SK-N-SH (cell line): ENCODE measurements at regions not wholly inside any gene's neighbourhood (a gene's known extent, or its start where the extent isn't known, plus 50 kb on each side); places are given as distances from the start of the nearest gene placed in this dataset.

Experiments
- CTCF ChIA-PET: fragments of 300-600, 350-600 bp; formaldehyde crosslinking; extraction: SDS; loops from one replicate; lab custom pipeline; 2021; lab: Yijun Ruan, JAX
- POLR2A ChIA-PET: fragments of 350-600 bp; sonication (Branson Sonifier 250); formaldehyde crosslinking; extraction: SDS; loops from one replicate; lab custom pipeline; 2020; ENCODE audit warnings: antibody characterized with exemption, inconsistent platforms; lab: Yijun Ruan, JAX
- DNase-seq: peaks from one replicate; pipeline ENCODE4 v3.0.0; 2012
- H2AFZ ChIP-seq: fragments of 200-600 bp; sonication (generic); 2 replicates; pipeline ENCODE4 v1.8.1; 2016; ENCODE audit warnings: antibody characterized with exemption, mild to moderate bottlenecking, low read depth
- H3F3A ChIP-seq: fragments of 200-600 bp; sonication (generic); replicated peaks from 2 replicates; pipeline ENCODE3; 2016; ENCODE audit warnings: antibody characterized with exemption, mild to moderate bottlenecking; ENCODE audit not compliant: insufficient read depth
- H3K27ac ChIP-seq, 2 experiments: fragments of 200-500 bp in 1 of 2; fragments of 200-600 bp in 1 of 2; sonication (Bioruptor generic) in 1 of 2; sonication (generic), shearing (Covaris generic) in 1 of 2; 2 replicates each; pipeline versions ENCODE4 v1.5.1 to v1.6.1; 2014 to 2016; ENCODE audit warnings: low read depth in 2 of 2, inconsistent platforms in 1 of 2, low read length in 1 of 2, mild to moderate bottlenecking in 1 of 2, mixed read lengths in 1 of 2
- H3K27me3 ChIP-seq: fragments of 200-600 bp; sonication (generic), shearing (Covaris generic); 2 replicates; pipeline ENCODE4 v1.6.1; 2016; ENCODE audit warnings: mixed run types; ENCODE audit not compliant: insufficient read depth
- H3K36me3 ChIP-seq, 2 experiments: fragments of 200-500 bp in 1 of 2; fragments of 200-600 bp in 1 of 2; sonication (Bioruptor generic) in 1 of 2; sonication (generic) in 1 of 2; replicated peaks in 1 of 2; 2 replicates each; pipeline versions ENCODE3 to v1.5.1; 2014 to 2016; ENCODE audit warnings: low read length in 1 of 2, mild to moderate bottlenecking in 1 of 2; ENCODE audit not compliant: insufficient read depth in 2 of 2, control insufficient read depth in 1 of 2
- H3K4me1 ChIP-seq, 2 experiments: fragments of 200-500 bp in 1 of 2; fragments of 200-600 bp in 1 of 2; sonication (Bioruptor generic) in 1 of 2; sonication (generic), shearing (Covaris generic) in 1 of 2; 2 replicates each; pipeline versions ENCODE4 v1.5.1 to v1.6.1; 2014 to 2016; ENCODE audit warnings: low read depth in 1 of 2, low read length in 1 of 2, mixed run types in 1 of 2; ENCODE audit not compliant: insufficient read depth in 2 of 2, control insufficient read depth in 1 of 2
- H3K4me2 ChIP-seq: fragments of 200-600 bp; sonication (generic), shearing (Covaris generic); 2 replicates; pipeline ENCODE4 v1.6.1; 2017; ENCODE audit warnings: mixed run types
- H3K4me3 ChIP-seq, 2 experiments: fragments of 200-500 bp in 1 of 2; fragments of 200-600 bp in 1 of 2; sonication (Bioruptor generic) in 1 of 2; sonication (generic), shearing (Covaris generic) in 1 of 2; 2 replicates each; pipeline versions ENCODE4 v1.5.1 to v1.8.1; 2014 to 2016; ENCODE audit warnings: low read depth in 2 of 2, inconsistent platforms in 1 of 2, low read length in 1 of 2, mild to moderate bottlenecking in 1 of 2, mixed read lengths in 1 of 2, moderate library complexity in 1 of 2
- H3K79me2 ChIP-seq: fragments of 200-600 bp; sonication (generic); 2 replicates; pipeline ENCODE4 v1.8.1; 2017; ENCODE audit warnings: mild to moderate bottlenecking; ENCODE audit not compliant: insufficient read depth
- H3K9ac ChIP-seq: fragments of 200-600 bp; sonication (generic); 2 replicates; pipeline ENCODE4 v1.6.1; 2017; ENCODE audit warnings: mixed run types
- H3K9me2 ChIP-seq: fragments of 200-600 bp; sonication (generic); 2 replicates; pipeline ENCODE4 v1.6.1; 2017; ENCODE audit warnings: mixed run types
- H3K9me3 ChIP-seq: fragments of 200-600 bp; sonication (generic); 2 replicates; pipeline ENCODE4 v1.6.1; 2017; ENCODE audit warnings: mixed run types, mild to moderate bottlenecking, moderate library complexity
- H4K20me1 ChIP-seq: fragments of 200-600 bp; sonication (generic); 2 replicates; pipeline ENCODE4 v1.6.1; 2017; ENCODE audit warnings: mild to moderate bottlenecking, mixed run types; ENCODE audit not compliant: insufficient read depth
- CHD2 ChIP-seq: fragments of 150-350 bp; IDR thresholded peaks from 2 replicates; pipeline ENCODE4 v1.6.1; 2018; ENCODE audit warnings: low read length; ENCODE audit not compliant: partially characterized antibody
- EZH2phosphoT487 ChIP-seq: fragments of 200-600 bp; sonication (generic); IDR thresholded peaks from 2 replicates; pipeline ENCODE4 v1.6.1; 2017; ENCODE audit warnings: low read depth, mixed run types, mild to moderate bottlenecking, antibody characterized with exemption, moderate library complexity, borderline replicate concordance
- FOXJ3 ChIP-seq: sonication (generic); formaldehyde crosslinking; IDR thresholded peaks from 2 replicates; pipeline ENCODE4 v1.5.1; 2020; ENCODE audit warnings: mild to moderate bottlenecking, missing genetic modification reagents
- GATA2 ChIP-seq: sonication (generic); formaldehyde crosslinking; IDR thresholded peaks from 2 replicates; pipeline ENCODE4 v1.5.0; 2020; ENCODE audit warnings: mild to moderate bottlenecking, missing genetic modification reagents
- JUND ChIP-seq: IDR thresholded peaks from 2 replicates; pipeline ENCODE4 v1.4.0; 2012
- NRF1 ChIP-seq: IDR thresholded peaks from 2 replicates; pipeline ENCODE4 v1.6.1; 2012; ENCODE audit warnings: low read depth, mild to moderate bottlenecking, low read length
- RAD21 ChIP-seq: IDR thresholded peaks from 2 replicates; pipeline ENCODE4 v1.6.1; 2012; ENCODE audit warnings: mild to moderate bottlenecking, low read length
- RCOR1 ChIP-seq: fragments of 150-350 bp; IDR thresholded peaks from 2 replicates; pipeline ENCODE4 v1.6.1; 2017; ENCODE audit warnings: antibody characterized with exemption, low read length
- RFX5 ChIP-seq: IDR thresholded peaks from 2 replicates; pipeline ENCODE4 v1.6.1; 2012; ENCODE audit warnings: mild to moderate bottlenecking, improper control_type of control experiment, low read length
- SIN3A ChIP-seq: IDR thresholded peaks from 2 replicates; pipeline ENCODE4 v1.6.1; 2012; ENCODE audit warnings: low read depth, mild to moderate bottlenecking, low read length, moderate library complexity, borderline replicate concordance
- TAF1 ChIP-seq: IDR thresholded peaks from 2 replicates; pipeline ENCODE4 v1.6.1; 2012; ENCODE audit warnings: low read depth, mild to moderate bottlenecking, low read length, moderate library complexity, borderline replicate concordance
- WGBS: methylation state at CpG from one replicate; pipeline ENCODE4 v1.1.6; 2017; ENCODE audit warnings: low lambda C conversion rate; 5-methylcytosine and 5-hydroxymethylcytosine counted together
- TF ChIP-seq, protein P1 (sequence below): IDR thresholded peaks from 2 replicates; pipeline ENCODE4 v1.4.0; 2012; ENCODE audit warnings: low read depth, borderline replicate concordance
- TF ChIP-seq, protein P2 (sequence below): IDR thresholded peaks from 2 replicates; pipeline ENCODE4 v1.4.0; 2012; ENCODE audit warnings: low read depth
- TF ChIP-seq, protein P3 (sequence below): IDR thresholded peaks from 2 replicates; pipeline ENCODE4 v1.4.0; 2012; ENCODE audit warnings: low read depth, borderline replicate concordance
- TF ChIP-seq, protein P4 (sequence below): fragments of 150-350 bp; IDR thresholded peaks from 2 replicates; pipeline ENCODE4 v1.6.1; 2016; ENCODE audit warnings: mild to moderate bottlenecking, low read depth, low read length
- TF ChIP-seq, protein P5 (sequence below): fragments of 200-600 bp; sonication (generic); IDR thresholded peaks from 2 replicates; pipeline ENCODE4 v1.6.1; 2017; ENCODE audit warnings: antibody characterized with exemption, mild to moderate bottlenecking, moderate library complexity
- TF ChIP-seq, protein P6 (sequence below): IDR thresholded peaks from 2 replicates; pipeline ENCODE4 v1.6.1; 2012; ENCODE audit warnings: mild to moderate bottlenecking, low read depth, low read length, moderate library complexity

DNA sequence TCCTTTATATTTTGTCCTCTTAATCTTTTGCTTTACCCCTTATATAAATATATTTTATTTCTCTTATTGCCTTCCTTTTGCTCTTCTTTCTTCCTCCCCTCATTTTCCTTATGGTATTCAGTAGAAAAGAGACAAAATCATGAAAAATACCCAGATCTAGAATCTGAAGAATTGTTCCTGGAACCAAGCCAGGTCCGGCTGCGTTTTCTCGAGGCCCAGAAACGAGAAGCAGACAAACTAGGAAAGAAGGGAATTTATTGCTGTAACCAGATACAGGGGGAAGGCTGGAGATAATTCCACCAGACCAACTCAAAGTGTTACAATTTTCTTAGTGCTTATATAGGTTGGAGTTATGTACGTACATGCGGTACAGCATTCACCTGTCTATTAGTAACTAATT lies 328.7 kb downstream of the GABRG1 start:
- H2AFZ ChIP-seq, result no peak overlapping the region

DNA sequence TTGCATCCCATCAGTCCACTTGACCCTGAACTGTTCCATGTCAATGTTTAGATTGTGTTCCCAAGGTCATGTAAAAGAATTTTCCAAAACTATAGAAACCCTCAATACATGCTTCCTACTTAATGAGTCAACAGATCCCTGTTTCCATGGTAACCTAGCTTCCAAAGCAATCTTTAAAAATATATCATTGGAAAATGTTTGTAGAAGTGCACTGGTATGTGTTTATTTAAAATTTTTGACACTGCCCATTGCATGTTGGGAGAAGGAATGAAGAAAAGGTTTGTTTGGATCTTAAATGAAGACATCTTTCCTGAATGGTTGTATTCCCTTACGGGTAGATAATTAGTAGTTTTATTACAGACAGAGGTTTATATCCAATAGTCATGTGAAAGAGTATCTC lies 345.3 kb downstream of the GABRG1 start:
- Histone ChIP-seq H3K36me3 (no peaks in the 10 kb centered on the region), H3K4me2 (no peak overlapping the region), H3K9ac (no peak overlapping the region), H3K9me3 (no peaks in the 10 kb centered on the region), H3K79me2 (no peaks in the 10 kb centered on the region), H3F3A (no peaks in the 10 kb centered on the region), H3K27ac (no peak overlapping the region), H3K9me2 (no peaks in the 10 kb centered on the region), H4K20me1 (no peaks in the 10 kb centered on the region), H2AFZ (no peak overlapping the region), H3K4me3 (no peak overlapping the region), H3K27me3 (no peaks in the 10 kb centered on the region), H3K4me1 (no peaks in the 10 kb centered on the region)
- CTCF ChIA-PET, result no interaction called here
- POLR2A ChIA-PET, result no interaction called here
- DNase-seq, result no peak
- 3% methylated on average over 1 of the region's 1 CpG for WGBS
- TF ChIP-seq, protein P1, sequence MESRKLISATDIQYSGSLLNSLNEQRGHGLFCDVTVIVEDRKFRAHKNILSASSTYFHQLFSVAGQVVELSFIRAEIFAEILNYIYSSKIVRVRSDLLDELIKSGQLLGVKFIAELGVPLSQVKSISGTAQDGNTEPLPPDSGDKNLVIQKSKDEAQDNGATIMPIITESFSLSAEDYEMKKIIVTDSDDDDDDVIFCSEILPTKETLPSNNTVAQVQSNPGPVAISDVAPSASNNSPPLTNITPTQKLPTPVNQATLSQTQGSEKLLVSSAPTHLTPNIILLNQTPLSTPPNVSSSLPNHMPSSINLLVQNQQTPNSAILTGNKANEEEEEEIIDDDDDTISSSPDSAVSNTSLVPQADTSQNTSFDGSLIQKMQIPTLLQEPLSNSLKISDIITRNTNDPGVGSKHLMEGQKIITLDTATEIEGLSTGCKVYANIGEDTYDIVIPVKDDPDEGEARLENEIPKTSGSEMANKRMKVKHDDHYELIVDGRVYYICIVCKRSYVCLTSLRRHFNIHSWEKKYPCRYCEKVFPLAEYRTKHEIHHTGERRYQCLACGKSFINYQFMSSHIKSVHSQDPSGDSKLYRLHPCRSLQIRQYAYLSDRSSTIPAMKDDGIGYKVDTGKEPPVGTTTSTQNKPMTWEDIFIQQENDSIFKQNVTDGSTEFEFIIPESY, result no peak
- no peak for TF ChIP-seq RFX5
- TF ChIP-seq CHD2, result no peak
- no peak for TF ChIP-seq SIN3A
- TF ChIP-seq, protein P2, sequence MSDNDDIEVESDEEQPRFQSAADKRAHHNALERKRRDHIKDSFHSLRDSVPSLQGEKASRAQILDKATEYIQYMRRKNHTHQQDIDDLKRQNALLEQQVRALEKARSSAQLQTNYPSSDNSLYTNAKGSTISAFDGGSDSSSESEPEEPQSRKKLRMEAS, result no peak
- no peak for TF ChIP-seq GATA2 (CRISPR knock-in tag)
- TF ChIP-seq, protein P3, sequence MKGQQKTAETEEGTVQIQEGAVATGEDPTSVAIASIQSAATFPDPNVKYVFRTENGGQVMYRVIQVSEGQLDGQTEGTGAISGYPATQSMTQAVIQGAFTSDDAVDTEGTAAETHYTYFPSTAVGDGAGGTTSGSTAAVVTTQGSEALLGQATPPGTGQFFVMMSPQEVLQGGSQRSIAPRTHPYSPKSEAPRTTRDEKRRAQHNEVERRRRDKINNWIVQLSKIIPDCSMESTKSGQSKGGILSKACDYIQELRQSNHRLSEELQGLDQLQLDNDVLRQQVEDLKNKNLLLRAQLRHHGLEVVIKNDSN, result no peak
- TF ChIP-seq, protein P4, sequence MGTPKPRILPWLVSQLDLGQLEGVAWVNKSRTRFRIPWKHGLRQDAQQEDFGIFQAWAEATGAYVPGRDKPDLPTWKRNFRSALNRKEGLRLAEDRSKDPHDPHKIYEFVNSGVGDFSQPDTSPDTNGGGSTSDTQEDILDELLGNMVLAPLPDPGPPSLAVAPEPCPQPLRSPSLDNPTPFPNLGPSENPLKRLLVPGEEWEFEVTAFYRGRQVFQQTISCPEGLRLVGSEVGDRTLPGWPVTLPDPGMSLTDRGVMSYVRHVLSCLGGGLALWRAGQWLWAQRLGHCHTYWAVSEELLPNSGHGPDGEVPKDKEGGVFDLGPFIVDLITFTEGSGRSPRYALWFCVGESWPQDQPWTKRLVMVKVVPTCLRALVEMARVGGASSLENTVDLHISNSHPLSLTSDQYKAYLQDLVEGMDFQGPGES, result no peak
- no peak for TF ChIP-seq RAD21
- no peak for TF ChIP-seq TAF1

More for the DNA sequence above, 328.7 kb downstream of the GABRG1 start:
- no peak for DNase-seq
- Histone ChIP-seq H3K4me3 (no peak overlapping the region), H3K4me1 (no peaks in the 10 kb centered on the region), H3K79me2 (no peaks in the 10 kb centered on the region), H3K36me3 (no peaks in the 10 kb centered on the region), H3K4me2 (no peak overlapping the region), H3K9ac (no peak overlapping the region), H3F3A (no peaks in the 10 kb centered on the region), H3K9me3 (no peaks in the 10 kb centered on the region), H3K27ac (no peak overlapping the region), H3K9me2 (no peaks in the 10 kb centered on the region), H3K27me3 (no peaks in the 10 kb centered on the region), H4K20me1 (no peaks in the 10 kb centered on the region)
- ChIA-PET POLR2A (no interaction called here), CTCF (no interaction called here)
- 28% methylated on average over 6 of the region's 6 CpGs for WGBS
- no peak for TF ChIP-seq JUND
- TF ChIP-seq, protein P5, sequence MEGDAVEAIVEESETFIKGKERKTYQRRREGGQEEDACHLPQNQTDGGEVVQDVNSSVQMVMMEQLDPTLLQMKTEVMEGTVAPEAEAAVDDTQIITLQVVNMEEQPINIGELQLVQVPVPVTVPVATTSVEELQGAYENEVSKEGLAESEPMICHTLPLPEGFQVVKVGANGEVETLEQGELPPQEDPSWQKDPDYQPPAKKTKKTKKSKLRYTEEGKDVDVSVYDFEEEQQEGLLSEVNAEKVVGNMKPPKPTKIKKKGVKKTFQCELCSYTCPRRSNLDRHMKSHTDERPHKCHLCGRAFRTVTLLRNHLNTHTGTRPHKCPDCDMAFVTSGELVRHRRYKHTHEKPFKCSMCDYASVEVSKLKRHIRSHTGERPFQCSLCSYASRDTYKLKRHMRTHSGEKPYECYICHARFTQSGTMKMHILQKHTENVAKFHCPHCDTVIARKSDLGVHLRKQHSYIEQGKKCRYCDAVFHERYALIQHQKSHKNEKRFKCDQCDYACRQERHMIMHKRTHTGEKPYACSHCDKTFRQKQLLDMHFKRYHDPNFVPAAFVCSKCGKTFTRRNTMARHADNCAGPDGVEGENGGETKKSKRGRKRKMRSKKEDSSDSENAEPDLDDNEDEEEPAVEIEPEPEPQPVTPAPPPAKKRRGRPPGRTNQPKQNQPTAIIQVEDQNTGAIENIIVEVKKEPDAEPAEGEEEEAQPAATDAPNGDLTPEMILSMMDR, result no peak
- TF ChIP-seq NRF1, result no peak
- TF ChIP-seq, protein P6, sequence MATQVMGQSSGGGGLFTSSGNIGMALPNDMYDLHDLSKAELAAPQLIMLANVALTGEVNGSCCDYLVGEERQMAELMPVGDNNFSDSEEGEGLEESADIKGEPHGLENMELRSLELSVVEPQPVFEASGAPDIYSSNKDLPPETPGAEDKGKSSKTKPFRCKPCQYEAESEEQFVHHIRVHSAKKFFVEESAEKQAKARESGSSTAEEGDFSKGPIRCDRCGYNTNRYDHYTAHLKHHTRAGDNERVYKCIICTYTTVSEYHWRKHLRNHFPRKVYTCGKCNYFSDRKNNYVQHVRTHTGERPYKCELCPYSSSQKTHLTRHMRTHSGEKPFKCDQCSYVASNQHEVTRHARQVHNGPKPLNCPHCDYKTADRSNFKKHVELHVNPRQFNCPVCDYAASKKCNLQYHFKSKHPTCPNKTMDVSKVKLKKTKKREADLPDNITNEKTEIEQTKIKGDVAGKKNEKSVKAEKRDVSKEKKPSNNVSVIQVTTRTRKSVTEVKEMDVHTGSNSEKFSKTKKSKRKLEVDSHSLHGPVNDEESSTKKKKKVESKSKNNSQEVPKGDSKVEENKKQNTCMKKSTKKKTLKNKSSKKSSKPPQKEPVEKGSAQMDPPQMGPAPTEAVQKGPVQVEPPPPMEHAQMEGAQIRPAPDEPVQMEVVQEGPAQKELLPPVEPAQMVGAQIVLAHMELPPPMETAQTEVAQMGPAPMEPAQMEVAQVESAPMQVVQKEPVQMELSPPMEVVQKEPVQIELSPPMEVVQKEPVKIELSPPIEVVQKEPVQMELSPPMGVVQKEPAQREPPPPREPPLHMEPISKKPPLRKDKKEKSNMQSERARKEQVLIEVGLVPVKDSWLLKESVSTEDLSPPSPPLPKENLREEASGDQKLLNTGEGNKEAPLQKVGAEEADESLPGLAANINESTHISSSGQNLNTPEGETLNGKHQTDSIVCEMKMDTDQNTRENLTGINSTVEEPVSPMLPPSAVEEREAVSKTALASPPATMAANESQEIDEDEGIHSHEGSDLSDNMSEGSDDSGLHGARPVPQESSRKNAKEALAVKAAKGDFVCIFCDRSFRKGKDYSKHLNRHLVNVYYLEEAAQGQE, result no peak
- TF ChIP-seq FOXJ3, result no peak
- TF ChIP-seq RCOR1, result no peak
- no peak for TF ChIP-seq EZH2phosphoT487
- no peak for TF ChIP-seq SIN3A
